NCI-H187 treated with DMSO at 0.1 percent for 48 hours (cell line): ENCODE measurements at regions not wholly inside any gene's neighbourhood (a gene's known extent, or its start where the extent isn't known, plus 50 kb on each side); places are given as distances from the start of the nearest gene placed in this dataset.
A peak's percentile ranks its signal among the peaks of the same experiment; 100 is the strongest.

ENCODE experiments used
- DNase-seq: peaks from one replicate; lab custom pipeline; 2025; lab: John Stamatoyannopoulos, UW

DNA sequence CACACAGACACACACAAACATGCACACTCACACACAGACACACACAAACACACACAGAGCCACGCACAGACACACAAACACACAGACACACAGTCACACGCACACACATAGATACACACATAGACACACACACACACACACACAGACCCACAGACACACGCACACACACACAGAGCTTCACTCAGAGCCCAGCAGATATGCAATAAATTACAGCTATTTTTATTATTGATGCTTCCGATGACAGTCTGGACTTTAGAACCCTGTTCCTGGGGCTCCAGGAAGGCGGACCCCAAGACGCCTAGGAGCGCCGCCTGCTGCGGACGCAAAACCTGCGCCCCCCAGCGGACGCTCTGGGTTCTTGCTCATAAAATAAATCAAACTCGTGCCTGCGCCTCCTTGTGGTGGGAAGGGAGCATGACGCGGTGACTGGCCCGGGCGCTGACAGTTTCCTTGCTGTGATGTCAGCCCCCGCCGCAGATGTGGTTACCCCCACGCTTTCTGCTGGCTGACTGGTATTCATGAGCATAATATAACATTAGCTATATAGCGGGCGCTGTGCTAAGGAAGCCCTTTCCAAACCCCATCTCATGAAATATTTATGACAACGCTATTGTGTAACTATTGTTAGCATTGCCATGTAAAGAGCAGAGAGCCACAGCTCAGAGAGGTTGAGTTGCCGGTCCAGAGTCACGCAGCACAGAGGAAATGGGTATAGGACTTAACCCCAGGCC lies 64.4 kb upstream of the TM9SF2 start:
- DNase-seq = peak; percentile 26

- DNase-seq = peak; percentile 13
Observed at GRCh38 chr13:99439048-99439447, 62.2 kb upstream of the TM9SF2 start.

DNA sequence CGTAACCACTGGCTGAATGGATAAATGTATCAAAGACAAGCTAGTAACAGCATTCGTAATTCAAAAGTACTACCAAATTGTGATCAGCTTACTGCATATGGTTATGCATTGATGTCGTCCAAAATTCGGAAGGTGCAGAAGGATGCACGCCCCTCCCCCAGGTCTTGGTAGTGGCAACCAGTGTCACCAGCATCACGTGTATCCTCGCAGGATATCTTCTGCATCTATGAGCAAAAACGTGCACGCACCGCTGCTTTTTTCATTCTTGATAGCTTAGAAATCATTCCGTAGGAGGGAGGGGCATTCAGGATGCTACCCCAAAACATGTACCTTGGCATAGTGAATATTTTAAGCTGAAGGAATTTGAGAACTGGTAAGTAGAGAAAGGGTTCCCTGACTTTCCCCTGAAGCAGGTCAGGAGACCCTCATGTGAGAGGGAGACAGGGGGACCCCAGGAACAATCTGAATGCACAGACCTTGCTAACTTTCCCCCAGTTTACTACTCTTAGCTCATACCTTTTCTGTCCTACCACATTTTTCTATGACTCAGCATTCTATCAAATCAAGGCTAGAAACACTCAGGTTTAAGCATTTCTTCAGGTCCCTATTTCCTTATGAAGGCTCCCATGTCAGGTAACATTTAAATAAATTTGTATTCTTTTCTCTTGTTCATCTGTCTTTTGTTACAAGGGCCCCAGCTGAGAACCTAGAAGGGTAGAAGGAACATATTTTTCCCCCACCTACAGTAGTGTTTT lies 61.2 kb upstream of the TM9SF2 start:
- no peak for DNase-seq

- DNase-seq = peak; percentile 29
Observed at GRCh38 chr13:99442273-99442895, 58.9 kb upstream of the TM9SF2 start.

DNA sequence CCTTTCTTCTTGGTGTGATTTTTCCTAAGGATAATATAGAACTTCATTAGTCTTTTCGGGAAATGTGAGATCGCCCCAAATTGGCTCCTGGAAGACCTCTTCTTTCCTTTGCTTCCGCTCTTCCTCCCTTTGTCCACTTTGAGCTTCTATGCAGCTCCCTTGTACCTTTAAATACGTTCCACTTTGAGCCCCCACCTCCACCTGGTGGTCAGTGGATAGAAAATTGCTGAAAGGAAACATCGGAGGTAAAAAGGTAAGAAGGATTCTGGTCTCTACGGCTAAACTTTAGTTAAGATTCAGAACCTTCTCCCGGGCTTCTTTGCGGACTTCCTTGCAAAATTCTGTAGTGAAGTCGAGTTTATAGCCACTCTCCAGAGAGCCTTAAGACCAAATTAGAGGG lies 55.0 kb upstream of the TM9SF2 start:
- DNase-seq = no peak

DNA sequence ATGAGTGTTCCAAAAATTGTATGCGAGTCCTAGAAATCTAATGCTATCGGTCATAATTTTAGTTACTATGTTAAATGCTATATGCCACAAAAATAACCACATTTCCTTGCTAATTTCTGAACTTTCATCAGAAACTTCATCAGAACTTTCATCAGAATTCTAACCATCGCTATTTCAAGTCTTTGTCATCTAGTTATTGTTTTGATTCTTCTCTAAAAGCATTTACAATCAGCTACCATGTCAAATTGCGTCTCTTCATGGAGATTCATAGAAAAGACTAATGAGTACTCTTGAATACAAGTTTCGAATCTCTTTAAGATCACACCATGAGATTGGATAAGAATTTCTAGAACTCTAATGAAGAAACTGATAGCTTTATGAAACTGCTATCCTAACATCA lies 52.7 kb upstream of the TM9SF2 start:
- DNase-seq = no peak

GRCh38 chr13:99450416-99450815 lies 50.9 kb upstream of the TM9SF2 start:
- DNase-seq = no peak
